Ovary (tissue), 3 donors: ENCODE measurements at regions not wholly inside any gene's neighbourhood (a gene's known extent, or its start where the extent isn't known, plus 50 kb on each side); places are given as distances from the start of the nearest gene placed in this dataset.

Experiments
- CTCF ChIP-seq, 3 donors: fragments of 450-650 bp in 2 of 3; fragments of 200-600 bp in 1 of 3; IDR thresholded peaks; one replicate each; pipeline versions ENCODE4 v1.5.1 to v1.8.0; 2016 to 2022; ENCODE audit warnings: antibody characterized with exemption in 3 of 3, mild to moderate bottlenecking in 1 of 3
- EP300 ChIP-seq: sonication (generic); formaldehyde crosslinking; IDR thresholded peaks from one replicate; pipeline ENCODE4 v1.6.1; 2017; ENCODE audit warnings: antibody characterized with exemption
- POLR2A ChIP-seq: fragments of 450-650 bp; IDR thresholded peaks from one replicate; pipeline ENCODE4 v1.6.1; 2017; ENCODE audit warnings: antibody characterized with exemption, mild to moderate bottlenecking, moderate library complexity
- donor health status: DM: no; HTN: no; CAD: no.

- TF ChIP-seq CTCF (IDR thresholded peaks at IDR 0.05): no peak
- TF ChIP-seq POLR2A: no peak
- TF ChIP-seq EP300: no peak
Measured at GRCh38 chr1:61568460-61569302, 156.3 kb downstream of the TM2D1 start.
